Vagina (tissue), 2 donors: ENCODE measurements at regions not wholly inside any gene's neighbourhood (a gene's known extent, or its start where the extent isn't known, plus 50 kb on each side); places are given as distances from the start of the nearest gene placed in this dataset.

Experiments
- DNase-seq, 2 donors: peaks; one replicate each; pipeline ENCODE4 v3.0.0-alpha.2; 2017; ENCODE audit errors: extremely low spot score in 2 of 2
- H3K27ac ChIP-seq: fragments of 200-600 bp; sonication (generic); one replicate; pipeline ENCODE4 v1.5.1; 2019
- H3K27me3 ChIP-seq: fragments of 200-600 bp; sonication (generic); one replicate; pipeline ENCODE4 v1.5.1; 2019
- H3K36me3 ChIP-seq, 2 donors: fragments of 200-600 bp; sonication (generic); one replicate each; pipeline ENCODE4 v1.5.1; 2017 to 2019
- H3K4me1 ChIP-seq: fragments of 200-600 bp; sonication (generic); one replicate; pipeline ENCODE4 v1.5.1; 2019
- H3K4me3 ChIP-seq, 2 donors: fragments of 200-600 bp; sonication (generic); 1 replicate in 1 of 2; 2 replicates in 1 of 2; pipeline ENCODE4 v1.5.1; 2016 to 2019
- H3K9me3 ChIP-seq: fragments of 200-600 bp; sonication (generic); one replicate; pipeline ENCODE4 v1.5.1; 2019
- CTCF ChIP-seq, 3 experiments: fragments of 450-650 bp in 2 of 3; fragments of 200-600 bp in 1 of 3; sonication (generic) in 1 of 3; IDR thresholded peaks; one replicate each; pipeline ENCODE4 v1.5.1; 2017 to 2019; ENCODE audit warnings: antibody characterized with exemption in 3 of 3, mild to moderate bottlenecking in 2 of 3, moderate library complexity in 2 of 3
- POLR2A ChIP-seq, 2 donors: fragments of 450-650 bp; IDR thresholded peaks; one replicate each; pipeline ENCODE4 v1.6.1; 2017; ENCODE audit warnings: antibody characterized with exemption in 2 of 2, mild to moderate bottlenecking in 2 of 2, moderate library complexity in 2 of 2
- POLR2AphosphoS5 ChIP-seq, 2 donors: sonication (generic); formaldehyde crosslinking; IDR thresholded peaks; one replicate each; pipeline ENCODE4 v1.9.0; 2017; ENCODE audit warnings: antibody characterized with exemption in 2 of 2, mild to moderate bottlenecking in 2 of 2, low read depth in 1 of 2; ENCODE audit not compliant: insufficient read depth in 1 of 2
- intact Hi-C: fragments of 100-400 bp; cut with DNase I; formaldehyde crosslinking; loops from one replicate; pipeline ENCODE4 v1.15.1; 2023

GRCh38 chr1:82273816-82274215 lies 473.1 kb downstream of the ADGRL2 start:
- no peak for TF ChIP-seq POLR2A (IDR thresholded peaks at IDR 0.05)
- no peak for TF ChIP-seq POLR2AphosphoS5 (IDR thresholded peaks at IDR 0.05; ENCODE audit: insufficient read depth in 1 of 2, low read depth in 1 of 2)
- no peak for TF ChIP-seq CTCF (IDR thresholded peaks at IDR 0.05)
- Histone ChIP-seq H3K9me3 (no peaks in the 10 kb centered on the region), H3K27me3 (no peaks in the 10 kb centered on the region), H3K4me1 (no peaks in the 10 kb centered on the region), H3K4me3 (no peak overlapping the region), H3K36me3 (no peaks in the 10 kb centered on the region), H3K27ac (no peak overlapping the region)
- DNase-seq: no peak
- intact Hi-C loops: no loop called here

GRCh38 chr1:82269431-82269830 lies 468.7 kb downstream of the ADGRL2 start:
- no peak for DNase-seq
- intact Hi-C loops: no loop called here

GRCh38 chr1:82268826-82269225 lies 468.1 kb downstream of the ADGRL2 start:
- Histone ChIP-seq H3K36me3 (no peaks in the 10 kb centered on the region), H3K9me3 (no peaks in the 10 kb centered on the region), H3K27ac (no peak overlapping the region), H3K27me3 (no peaks in the 10 kb centered on the region), H3K4me1 (no peaks in the 10 kb centered on the region), H3K4me3 (no peak overlapping the region)
- TF ChIP-seq CTCF (IDR thresholded peaks at IDR 0.05) (no peak), POLR2A (IDR thresholded peaks at IDR 0.05) (no peak)
- DNase-seq: no peak
- intact Hi-C loops: no loop called here

More at GRCh38 chr1:82269431-82269830, 468.7 kb downstream of the ADGRL2 start:
- H3K4me1 ChIP-seq: no peaks in the 10 kb centered on the region
- no peak for TF ChIP-seq POLR2AphosphoS5 (IDR thresholded peaks at IDR 0.05; ENCODE audit: insufficient read depth in 1 of 2, low read depth in 1 of 2)
- TF ChIP-seq POLR2A (IDR thresholded peaks at IDR 0.05): no peak
- TF ChIP-seq CTCF (IDR thresholded peaks at IDR 0.05): no peak
- H3K4me3 ChIP-seq: no peak overlapping the region
- no peaks in the 10 kb centered on the region for H3K36me3 ChIP-seq
- H3K9me3 ChIP-seq: no peaks in the 10 kb centered on the region
- no peaks in the 10 kb centered on the region for H3K27me3 ChIP-seq
- H3K27ac ChIP-seq: no peak overlapping the region

- intact Hi-C loops: no loop called here
- TF ChIP-seq POLR2AphosphoS5 (IDR thresholded peaks at IDR 0.05; ENCODE audit: insufficient read depth in 1 of 2, low read depth in 1 of 2) (no peak), CTCF (IDR thresholded peaks at IDR 0.05) (no peak), POLR2A (IDR thresholded peaks at IDR 0.05) (no peak)
These were observed 465.6 kb downstream of the ADGRL2 start for GRCh38 chr1:82266351-82266750.

GRCh38 chr1:82265436-82265835 lies 464.7 kb downstream of the ADGRL2 start:
- DNase-seq: no peak
- Histone ChIP-seq H3K4me1 (no peaks in the 10 kb centered on the region), H3K36me3 (no peaks in the 10 kb centered on the region), H3K4me3 (no peak overlapping the region), H3K9me3 (no peaks in the 10 kb centered on the region), H3K27ac (no peak overlapping the region), H3K27me3 (no peaks in the 10 kb centered on the region)
- TF ChIP-seq POLR2A (IDR thresholded peaks at IDR 0.05): no peak
- no peak for TF ChIP-seq POLR2AphosphoS5 (IDR thresholded peaks at IDR 0.05; ENCODE audit: insufficient read depth in 1 of 2, low read depth in 1 of 2)
- TF ChIP-seq CTCF (IDR thresholded peaks at IDR 0.05): no peak
- intact Hi-C loops: no loop called here

More at GRCh38 chr1:82266351-82266750, 465.6 kb downstream of the ADGRL2 start:
- H3K4me1 ChIP-seq: no peaks in the 10 kb centered on the region
- H3K9me3 ChIP-seq: no peaks in the 10 kb centered on the region
- no peak for DNase-seq
- H3K27ac ChIP-seq: no peak overlapping the region
- H3K36me3 ChIP-seq: no peaks in the 10 kb centered on the region
- H3K4me3 ChIP-seq: no peak overlapping the region
- H3K27me3 ChIP-seq: no peaks in the 10 kb centered on the region
